ENCODE measurements at regions not wholly inside any gene's neighbourhood (a gene's known extent, or its start where the extent isn't known, plus 50 kb on each side); places are given as distances from the start of the nearest gene placed in this dataset.

- no peak for TF ChIP-seq EZH2 (IDR thresholded peaks at IDR 0.05; ENCODE audit: insufficient read depth, poor library complexity, severe bottlenecking)
- no peak for TF ChIP-seq EZH2phosphoT487 (IDR thresholded peaks at IDR 0.05; ENCODE audit: insufficient read depth, low read depth)
Measured at GRCh38 chr16:54630284-54630967, 300.2 kb upstream of the IRX5 start.

All from GM23248 (cell line).